ENCODE measurements at regions not wholly inside any gene's neighbourhood (a gene's known extent, or its start where the extent isn't known, plus 50 kb on each side); places are given as distances from the start of the nearest gene placed in this dataset.

- TF ChIP-seq CTCF (conservative IDR thresholded peaks at IDR 0.05; ENCODE audit: low read depth, low read length) (no peak), EZH2 (IDR thresholded peaks at IDR 0.05; ENCODE audit: borderline replicate concordance, low read depth, low read length, poor library complexity, severe bottlenecking) (no peak)
Measured at GRCh38 chrX:128458888-128459287, 406.7 kb upstream of the ACTRT1 start.
